ENCODE measurements at regions not wholly inside any gene's neighbourhood (a gene's known extent, or its start where the extent isn't known, plus 50 kb on each side); places are given as distances from the start of the nearest gene placed in this dataset.

- H3K4me3 ChIP-seq (replicated peaks; ENCODE audit: insufficient read depth, low read length) = no peak overlapping the region
- H3K27ac ChIP-seq (replicated peaks) = no peak overlapping the region
- DNase-seq (ENCODE audit: low read depth in 1 of 2, low spot score in 1 of 2) = no peak
- no peaks in the 10 kb centered on the region for H3K27me3 ChIP-seq (ENCODE audit: insufficient read depth, poor library complexity, severe bottlenecking)
- TF ChIP-seq REST (IDR thresholded peaks at IDR 0.05; ENCODE audit: insufficient replicate concordance, low read depth) = no peak
- no peak for TF ChIP-seq POLR2AphosphoS5 (IDR thresholded peaks at IDR 0.05; ENCODE audit: low read depth)
- no peak for TF ChIP-seq GABPA (IDR thresholded peaks at IDR 0.05; ENCODE audit: low read depth)
- TF ChIP-seq SPI1 (IDR thresholded peaks at IDR 0.05; ENCODE audit: borderline replicate concordance, low read depth) = no peak
- TF ChIP-seq CTCF (IDR thresholded peaks at IDR 0.05; ENCODE audit: insufficient read depth, low read length) = no peak
Measured at GRCh38 chr2:34188464-34189303, 589.6 kb upstream of the FAM98A start.

- H3K4me3 ChIP-seq (replicated peaks; ENCODE audit: insufficient read depth, low read length) = no peak overlapping the region
- no peak for TF ChIP-seq GABPA (IDR thresholded peaks at IDR 0.05; ENCODE audit: low read depth)
- H3K27me3 ChIP-seq (ENCODE audit: insufficient read depth, poor library complexity, severe bottlenecking) = no peaks in the 10 kb centered on the region
- H3K27ac ChIP-seq (replicated peaks) = no peak overlapping the region
- no peak for DNase-seq (ENCODE audit: low read depth in 1 of 2, low spot score in 1 of 2)
Measured at GRCh38 chr2:34179511-34179910, 580.4 kb upstream of the FAM98A start.

- Histone ChIP-seq H3K4me3 (replicated peaks; ENCODE audit: insufficient read depth, low read length) (no peak overlapping the region), H3K27me3 (ENCODE audit: insufficient read depth, poor library complexity, severe bottlenecking) (no peaks in the 10 kb centered on the region), H3K27ac (replicated peaks) (no peak overlapping the region)
- no peak for DNase-seq (ENCODE audit: low read depth in 1 of 2, low spot score in 1 of 2)
- no peak for TF ChIP-seq POLR2AphosphoS5 (IDR thresholded peaks at IDR 0.05; ENCODE audit: low read depth)
Measured at GRCh38 chr2:34178482-34178881, 579.4 kb upstream of the FAM98A start.

GRCh38 chr2:34176693-34177092 is 577.6 kb upstream of the FAM98A start:
- TF ChIP-seq CTCF (IDR thresholded peaks at IDR 0.05; ENCODE audit: insufficient read depth, low read length) (no peak), POLR2AphosphoS5 (IDR thresholded peaks at IDR 0.05; ENCODE audit: low read depth) (no peak), REST (IDR thresholded peaks at IDR 0.05; ENCODE audit: insufficient replicate concordance, low read depth) (no peak), GABPA (IDR thresholded peaks at IDR 0.05; ENCODE audit: low read depth) (no peak), SPI1 (IDR thresholded peaks at IDR 0.05; ENCODE audit: borderline replicate concordance, low read depth) (no peak)
- Histone ChIP-seq H3K4me3 (replicated peaks; ENCODE audit: insufficient read depth, low read length) (no peak overlapping the region), H3K27ac (replicated peaks) (no peak overlapping the region), H3K27me3 (ENCODE audit: insufficient read depth, poor library complexity, severe bottlenecking) (no peaks in the 10 kb centered on the region)
- DNase-seq (ENCODE audit: low read depth in 1 of 2, low spot score in 1 of 2) = no peak

- TF ChIP-seq CTCF (IDR thresholded peaks at IDR 0.05; ENCODE audit: insufficient read depth, low read length) (no peak), POLR2AphosphoS5 (IDR thresholded peaks at IDR 0.05; ENCODE audit: low read depth) (no peak), SPI1 (IDR thresholded peaks at IDR 0.05; ENCODE audit: borderline replicate concordance, low read depth) (no peak), REST (IDR thresholded peaks at IDR 0.05; ENCODE audit: insufficient replicate concordance, low read depth) (no peak), GABPA (IDR thresholded peaks at IDR 0.05; ENCODE audit: low read depth) (no peak)
- no peak for DNase-seq (ENCODE audit: low read depth in 1 of 2, low spot score in 1 of 2)
- Histone ChIP-seq H3K4me3 (replicated peaks; ENCODE audit: insufficient read depth, low read length) (no peak overlapping the region), H3K27me3 (ENCODE audit: insufficient read depth, poor library complexity, severe bottlenecking) (no peaks in the 10 kb centered on the region), H3K27ac (replicated peaks) (no peak overlapping the region)
Measured at GRCh38 chr2:34174506-34174905, 575.4 kb upstream of the FAM98A start.

Measured in HL-60 (cell line).